GM23338 (cell line): ENCODE measurements at regions not wholly inside any gene's neighbourhood (a gene's known extent, or its start where the extent isn't known, plus 50 kb on each side); places are given as distances from the start of the nearest gene placed in this dataset.

Experiments used
- JUNB ChIP-seq: IDR thresholded peaks from one replicate; pipeline ENCODE4 v1.6.1; 2016; ENCODE audit warnings: antibody characterized with exemption; ENCODE audit not compliant: unreplicated experiment
- POLR2AphosphoS5 ChIP-seq: IDR thresholded peaks from 2 replicates; pipeline ENCODE4 v1.6.1; 2016; ENCODE audit warnings: antibody characterized with exemption, low read depth
- REST ChIP-seq: IDR thresholded peaks from one replicate; pipeline ENCODE4 v1.6.1; 2018; ENCODE audit warnings: antibody characterized with exemption; ENCODE audit not compliant: unreplicated experiment
- ZNF114 ChIP-seq: fragments of 250-450 bp; sonication (Bioruptor Pico); IDR thresholded peaks from 2 replicates; pipeline ENCODE4 v1.5.0; 2020; ENCODE audit warnings: mild to moderate bottlenecking, moderate library complexity
- ZNF462 ChIP-seq: fragments of 250-450 bp; sonication (Bioruptor Pico); IDR thresholded peaks from 2 replicates; pipeline ENCODE4 v1.5.0; 2020; ENCODE audit warnings: mild to moderate bottlenecking, moderate library complexity
- TF ChIP-seq, protein P1 (sequence below): IDR thresholded peaks from 2 replicates; pipeline ENCODE4 v1.6.1; 2016; ENCODE audit warnings: antibody characterized with exemption
- TF ChIP-seq, protein P2 (sequence below), 2 experiments: fragments of 200-600 bp in 1 of 2; sonication (generic) in 1 of 2; conservative IDR thresholded peaks; 2 replicates each; pipeline versions ENCODE4 v1.5.1 to v1.6.1; 2016 to 2017; ENCODE audit warnings: antibody characterized with exemption in 2 of 2, low read depth in 2 of 2, mild to moderate bottlenecking in 2 of 2, moderate library complexity in 1 of 2

- no peak for TF ChIP-seq ZNF462
- no peak for TF ChIP-seq JUNB
- TF ChIP-seq, protein P1, sequence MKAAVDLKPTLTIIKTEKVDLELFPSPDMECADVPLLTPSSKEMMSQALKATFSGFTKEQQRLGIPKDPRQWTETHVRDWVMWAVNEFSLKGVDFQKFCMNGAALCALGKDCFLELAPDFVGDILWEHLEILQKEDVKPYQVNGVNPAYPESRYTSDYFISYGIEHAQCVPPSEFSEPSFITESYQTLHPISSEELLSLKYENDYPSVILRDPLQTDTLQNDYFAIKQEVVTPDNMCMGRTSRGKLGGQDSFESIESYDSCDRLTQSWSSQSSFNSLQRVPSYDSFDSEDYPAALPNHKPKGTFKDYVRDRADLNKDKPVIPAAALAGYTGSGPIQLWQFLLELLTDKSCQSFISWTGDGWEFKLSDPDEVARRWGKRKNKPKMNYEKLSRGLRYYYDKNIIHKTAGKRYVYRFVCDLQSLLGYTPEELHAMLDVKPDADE = no peak
- TF ChIP-seq ZNF114 = no peak
- TF ChIP-seq, protein P2, sequence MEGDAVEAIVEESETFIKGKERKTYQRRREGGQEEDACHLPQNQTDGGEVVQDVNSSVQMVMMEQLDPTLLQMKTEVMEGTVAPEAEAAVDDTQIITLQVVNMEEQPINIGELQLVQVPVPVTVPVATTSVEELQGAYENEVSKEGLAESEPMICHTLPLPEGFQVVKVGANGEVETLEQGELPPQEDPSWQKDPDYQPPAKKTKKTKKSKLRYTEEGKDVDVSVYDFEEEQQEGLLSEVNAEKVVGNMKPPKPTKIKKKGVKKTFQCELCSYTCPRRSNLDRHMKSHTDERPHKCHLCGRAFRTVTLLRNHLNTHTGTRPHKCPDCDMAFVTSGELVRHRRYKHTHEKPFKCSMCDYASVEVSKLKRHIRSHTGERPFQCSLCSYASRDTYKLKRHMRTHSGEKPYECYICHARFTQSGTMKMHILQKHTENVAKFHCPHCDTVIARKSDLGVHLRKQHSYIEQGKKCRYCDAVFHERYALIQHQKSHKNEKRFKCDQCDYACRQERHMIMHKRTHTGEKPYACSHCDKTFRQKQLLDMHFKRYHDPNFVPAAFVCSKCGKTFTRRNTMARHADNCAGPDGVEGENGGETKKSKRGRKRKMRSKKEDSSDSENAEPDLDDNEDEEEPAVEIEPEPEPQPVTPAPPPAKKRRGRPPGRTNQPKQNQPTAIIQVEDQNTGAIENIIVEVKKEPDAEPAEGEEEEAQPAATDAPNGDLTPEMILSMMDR (conservative IDR thresholded peaks at IDR 0.05; ENCODE audit: low read depth in 2 of 2) = no peak
- TF ChIP-seq REST = no peak
- no peak for TF ChIP-seq POLR2AphosphoS5
Observed at GRCh38 chr17:69709441-69709840, 294.9 kb downstream of the MAP2K6 start (continued).
